HUES6 (cell line): ENCODE measurements at regions not wholly inside any gene's neighbourhood (a gene's known extent, or its start where the extent isn't known, plus 50 kb on each side); places are given as distances from the start of the nearest gene placed in this dataset.
"Not testable (repeated sequence)": the region's sequence is repeated elsewhere in the genome, so short reads cannot be mapped to it uniquely, and the experiment has no call there.

ENCODE experiments used
- H3K27ac ChIP-seq: 2 replicates; pipeline ENCODE4 v1.7.0; 2013; ENCODE audit warnings: low read depth, mild to moderate bottlenecking, low read length, inconsistent platforms
- H3K27me3 ChIP-seq: 2 replicates; pipeline ENCODE4 v1.6.1; 2013; ENCODE audit warnings: low read length; ENCODE audit not compliant: control insufficient read depth, insufficient read depth
- H3K36me3 ChIP-seq: 2 replicates; pipeline ENCODE4 v1.6.1; 2013; ENCODE audit warnings: low read length; ENCODE audit not compliant: control insufficient read depth, insufficient read depth
- H3K4me1 ChIP-seq: 2 replicates; pipeline ENCODE4 v1.6.1; 2013; ENCODE audit warnings: low read length; ENCODE audit not compliant: control insufficient read depth, insufficient read depth
- H3K4me3 ChIP-seq: 2 replicates; pipeline ENCODE4 v1.5.1; 2013; ENCODE audit warnings: low read depth, low read length
- H3K9ac ChIP-seq: one replicate; pipeline ENCODE4 v1.6.1; 2013; ENCODE audit warnings: mild to moderate bottlenecking, low read length
- H3K9me3 ChIP-seq: 2 replicates; pipeline ENCODE4 v1.6.1; 2013; ENCODE audit warnings: low read depth, low read length; ENCODE audit not compliant: control insufficient read depth, insufficient read depth

GRCh38 chr16:76857402-76857801 lies 333.6 kb upstream of the MON1B start:
- Histone ChIP-seq H3K27me3 (no peaks in the 10 kb centered on the region), H3K27ac (no peak overlapping the region), H3K9me3 (no peaks in the 10 kb centered on the region), H3K4me3 (no peak overlapping the region), H3K4me1 (no peaks in the 10 kb centered on the region), H3K9ac (no peak overlapping the region), H3K36me3 (no peaks in the 10 kb centered on the region)

DNA sequence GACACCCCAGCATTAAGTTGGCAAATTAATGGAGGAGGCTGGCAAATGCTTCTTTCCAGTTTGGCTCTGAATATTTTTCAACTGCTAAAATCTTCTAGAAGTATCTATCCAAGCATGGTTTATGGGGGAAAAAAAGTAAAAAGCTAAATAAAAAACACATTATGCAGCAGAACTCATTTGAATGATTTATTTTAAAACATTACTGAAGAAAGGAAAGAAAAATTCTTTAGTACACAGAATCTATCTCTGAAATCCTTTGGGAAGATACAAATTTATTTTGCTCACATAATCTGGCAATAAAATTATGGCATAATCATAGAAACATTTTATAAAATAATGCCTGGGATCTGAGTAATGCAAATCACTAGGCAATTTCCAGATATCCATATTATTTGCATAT lies 328.1 kb upstream of the MON1B start:
- Histone ChIP-seq H3K36me3 (no peaks in the 10 kb centered on the region), H3K27me3 (no peaks in the 10 kb centered on the region), H3K27ac (no peak overlapping the region), H3K9ac (no peak overlapping the region), H3K4me1 (no peaks in the 10 kb centered on the region), H3K4me3 (no peak overlapping the region), H3K9me3 (no peaks in the 10 kb centered on the region)

DNA sequence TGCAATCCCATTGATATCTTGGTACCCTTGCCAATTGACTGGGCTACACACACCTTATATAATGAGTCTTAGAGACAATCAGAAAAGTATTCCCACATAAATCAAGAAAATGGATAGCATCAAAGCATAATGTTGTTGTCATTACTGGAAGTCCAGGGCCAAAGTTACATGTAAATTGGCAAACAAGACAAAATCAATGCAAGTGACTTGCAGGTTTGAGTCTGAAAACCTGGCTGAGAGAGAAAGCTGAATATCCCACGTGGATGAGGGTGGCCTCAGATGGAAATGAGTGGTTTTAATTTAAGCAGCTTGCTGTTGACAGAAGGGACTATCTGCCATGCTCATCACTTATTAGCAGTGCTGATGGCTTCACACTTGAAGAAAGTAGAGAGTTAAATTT lies 324.0 kb upstream of the MON1B start:
- no peak overlapping the region for H3K4me3 ChIP-seq
- H3K9me3 ChIP-seq, result no peaks in the 10 kb centered on the region
- no peak overlapping the region for H3K27ac ChIP-seq
- H3K27me3 ChIP-seq, result no peaks in the 10 kb centered on the region
- no peaks in the 10 kb centered on the region for H3K36me3 ChIP-seq
- no peak overlapping the region for H3K9ac ChIP-seq
- no peaks in the 10 kb centered on the region for H3K4me1 ChIP-seq

DNA sequence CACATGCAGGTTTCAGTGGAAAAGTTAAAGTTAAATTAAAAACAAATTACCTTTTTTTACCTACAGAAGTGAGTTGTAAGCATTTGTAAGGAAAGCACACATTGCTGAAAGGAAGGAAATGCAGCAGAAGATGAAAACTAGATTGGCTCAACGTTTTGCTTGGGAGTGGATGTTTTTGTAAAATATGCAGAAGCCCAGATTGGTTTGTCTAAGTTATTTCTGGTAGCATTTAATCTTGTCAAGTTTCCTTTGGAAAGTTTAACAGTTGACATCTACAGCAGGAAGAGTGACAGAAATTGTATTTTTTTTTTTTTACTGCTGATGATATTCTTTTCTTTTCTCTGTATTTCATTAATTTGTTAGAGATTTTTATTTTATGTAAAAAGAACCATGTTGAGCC lies 315.1 kb upstream of the MON1B start:
- Histone ChIP-seq H3K27me3 (no peaks in the 10 kb centered on the region), H3K9me3 (no peaks in the 10 kb centered on the region), H3K9ac (no peak overlapping the region), H3K4me1 (no peaks in the 10 kb centered on the region), H3K4me3 (no peak overlapping the region), H3K36me3 (no peaks in the 10 kb centered on the region), H3K27ac (no peak overlapping the region)

GRCh38 chr16:76879420-76879819 lies 311.6 kb upstream of the MON1B start:
- Histone ChIP-seq H3K36me3 (no peaks in the 10 kb centered on the region), H3K27ac (no peak overlapping the region), H3K27me3 (no peaks in the 10 kb centered on the region), H3K4me1 (no peaks in the 10 kb centered on the region; the same call in 1 of the 2 replicates), H3K9ac (no peak overlapping the region), H3K9me3 (no peaks in the 10 kb centered on the region), H3K4me3 (no peak overlapping the region)

GRCh38 chr16:76880523-76880922 lies 310.5 kb upstream of the MON1B start:
- not testable (repeated sequence) for H3K9me3 ChIP-seq, H3K4me3 ChIP-seq, H3K27me3 ChIP-seq, H3K4me1 ChIP-seq, H3K36me3 ChIP-seq, H3K27ac ChIP-seq, H3K9ac ChIP-seq

GRCh38 chr16:76882105-76882504 lies 308.9 kb upstream of the MON1B start:
- H3K4me3 ChIP-seq, result no peak overlapping the region
- peaks cover 10% of the 10 kb centered on the region; the same call in 1 of the 2 replicates for H3K4me1 ChIP-seq

GRCh38 chr16:76883076-76883475 lies 307.9 kb upstream of the MON1B start:
- H3K9ac ChIP-seq, result no peak overlapping the region
- H3K4me1 ChIP-seq, result peaks cover 10% of the 10 kb centered on the region; the same call in 1 of the 2 replicates
- H3K27ac ChIP-seq, result no peak overlapping the region
- H3K36me3 ChIP-seq, result no peaks in the 10 kb centered on the region
- no peaks in the 10 kb centered on the region for H3K9me3 ChIP-seq
- no peak overlapping the region for H3K4me3 ChIP-seq
- H3K27me3 ChIP-seq, result no peaks in the 10 kb centered on the region

More at GRCh38 chr16:76882105-76882504, 308.9 kb upstream of the MON1B start:
- Histone ChIP-seq H3K9me3 (no peaks in the 10 kb centered on the region), H3K9ac (no peak overlapping the region), H3K27me3 (no peaks in the 10 kb centered on the region), H3K36me3 (no peaks in the 10 kb centered on the region), H3K27ac (no peak overlapping the region)

DNA sequence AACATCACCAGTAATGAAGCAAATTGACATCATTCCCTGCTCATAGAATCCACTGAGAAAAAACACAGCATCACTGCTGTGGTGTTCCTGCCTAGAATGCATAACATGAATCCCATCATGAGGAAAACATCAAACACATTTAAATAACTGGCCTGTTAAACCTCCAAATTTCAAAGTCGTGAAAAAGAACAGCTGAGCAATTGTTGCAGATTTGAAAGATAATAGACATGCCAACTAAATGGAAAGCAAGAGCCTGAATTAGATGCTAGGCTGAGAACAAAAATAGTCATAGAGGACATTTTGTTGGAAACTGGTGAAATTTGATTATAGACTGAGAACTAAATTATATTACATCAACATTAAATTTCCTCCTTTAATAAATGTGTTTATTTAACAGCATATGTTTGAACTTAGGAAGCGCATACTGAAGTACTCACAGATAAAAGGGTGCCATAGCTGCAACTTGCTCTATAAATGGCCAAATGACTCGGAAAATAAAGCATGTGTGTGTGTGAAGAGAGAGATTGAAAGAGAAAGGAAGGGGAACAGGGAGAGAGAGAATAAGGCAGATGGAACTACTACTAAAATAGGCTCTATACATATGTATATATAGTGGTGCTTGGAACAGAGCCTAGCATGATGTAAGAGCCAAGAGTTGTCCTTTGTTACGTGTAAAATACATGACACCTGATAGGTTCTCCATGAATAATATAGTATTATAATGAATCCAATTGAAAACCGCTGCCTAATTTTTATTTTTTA lies 305.0 kb upstream of the MON1B start:
- H3K27ac ChIP-seq, result no peak overlapping the region
- peaks cover 10% of the 10 kb centered on the region; the same call in 1 of the 2 replicates for H3K4me1 ChIP-seq
- no peak overlapping the region for H3K9ac ChIP-seq
- H3K27me3 ChIP-seq, result no peaks in the 10 kb centered on the region
- no peaks in the 10 kb centered on the region for H3K9me3 ChIP-seq
- no peaks in the 10 kb centered on the region for H3K36me3 ChIP-seq
- H3K4me3 ChIP-seq, result no peak overlapping the region

- Histone ChIP-seq H3K4me1 (no peaks in the 10 kb centered on the region), H3K27ac (no peak overlapping the region), H3K27me3 (no peaks in the 10 kb centered on the region), H3K9ac (no peak overlapping the region), H3K4me3 (no peak overlapping the region), H3K36me3 (no peaks in the 10 kb centered on the region), H3K9me3 (no peaks in the 10 kb centered on the region)
Observed at GRCh38 chr16:76897816-76898215, 293.2 kb upstream of the MON1B start.

DNA sequence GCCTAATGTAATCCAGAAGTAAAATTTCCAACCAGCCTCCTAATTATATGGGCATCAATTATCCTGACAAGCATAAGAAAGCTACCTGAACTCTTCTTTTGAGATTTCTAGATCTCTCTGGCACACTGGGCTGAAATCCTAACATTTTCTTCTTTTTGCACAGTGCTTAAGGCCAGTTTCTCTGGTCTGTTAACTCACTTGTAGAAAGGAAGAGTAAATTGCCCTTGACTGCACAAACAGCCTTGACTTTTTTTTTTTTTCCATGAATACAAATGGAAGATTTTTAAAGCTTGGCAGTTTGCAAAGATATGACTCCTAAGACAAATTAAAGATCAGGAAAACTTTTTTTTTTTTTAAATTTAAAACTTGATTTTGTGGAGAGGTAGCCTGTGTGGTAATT lies 291.2 kb upstream of the MON1B start:
- no peaks in the 10 kb centered on the region for H3K4me1 ChIP-seq
- H3K27me3 ChIP-seq, result no peaks in the 10 kb centered on the region
- H3K4me3 ChIP-seq, result no peak overlapping the region
- H3K27ac ChIP-seq, result no peak overlapping the region
- H3K9ac ChIP-seq, result no peak overlapping the region
- no peaks in the 10 kb centered on the region for H3K36me3 ChIP-seq
- H3K9me3 ChIP-seq, result no peaks in the 10 kb centered on the region
